ENCODE measurements at regions not wholly inside any gene's neighbourhood (a gene's known extent, or its start where the extent isn't known, plus 50 kb on each side); places are given as distances from the start of the nearest gene placed in this dataset.

DNA sequence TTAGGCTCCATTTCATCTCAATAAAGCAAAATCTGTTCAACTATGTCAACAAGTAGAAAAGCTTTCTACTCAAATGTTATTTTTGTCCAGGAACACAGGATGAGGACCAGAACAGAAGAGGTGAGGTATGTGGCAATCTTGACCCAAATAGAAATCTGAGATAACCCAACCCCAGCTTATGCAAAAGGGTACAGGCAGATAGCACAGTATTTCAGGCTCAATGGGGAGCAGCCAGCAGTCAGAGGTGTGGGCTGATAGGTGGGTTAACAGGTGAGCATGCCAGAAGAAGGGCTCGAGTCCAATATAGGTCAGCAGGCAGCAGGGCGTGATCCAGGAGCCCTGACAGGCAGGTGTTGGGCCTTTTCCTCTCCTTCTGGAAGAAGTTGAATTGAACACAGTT is 281.2 kb upstream of the NR2F2 start (continued):
- TF ChIP-seq, protein P1, sequence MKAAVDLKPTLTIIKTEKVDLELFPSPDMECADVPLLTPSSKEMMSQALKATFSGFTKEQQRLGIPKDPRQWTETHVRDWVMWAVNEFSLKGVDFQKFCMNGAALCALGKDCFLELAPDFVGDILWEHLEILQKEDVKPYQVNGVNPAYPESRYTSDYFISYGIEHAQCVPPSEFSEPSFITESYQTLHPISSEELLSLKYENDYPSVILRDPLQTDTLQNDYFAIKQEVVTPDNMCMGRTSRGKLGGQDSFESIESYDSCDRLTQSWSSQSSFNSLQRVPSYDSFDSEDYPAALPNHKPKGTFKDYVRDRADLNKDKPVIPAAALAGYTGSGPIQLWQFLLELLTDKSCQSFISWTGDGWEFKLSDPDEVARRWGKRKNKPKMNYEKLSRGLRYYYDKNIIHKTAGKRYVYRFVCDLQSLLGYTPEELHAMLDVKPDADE (IDR thresholded peaks at IDR 0.05): no peak
- no peak for TF ChIP-seq ZNF114 (CRISPR knock-in tag; IDR thresholded peaks at IDR 0.05)

DNA sequence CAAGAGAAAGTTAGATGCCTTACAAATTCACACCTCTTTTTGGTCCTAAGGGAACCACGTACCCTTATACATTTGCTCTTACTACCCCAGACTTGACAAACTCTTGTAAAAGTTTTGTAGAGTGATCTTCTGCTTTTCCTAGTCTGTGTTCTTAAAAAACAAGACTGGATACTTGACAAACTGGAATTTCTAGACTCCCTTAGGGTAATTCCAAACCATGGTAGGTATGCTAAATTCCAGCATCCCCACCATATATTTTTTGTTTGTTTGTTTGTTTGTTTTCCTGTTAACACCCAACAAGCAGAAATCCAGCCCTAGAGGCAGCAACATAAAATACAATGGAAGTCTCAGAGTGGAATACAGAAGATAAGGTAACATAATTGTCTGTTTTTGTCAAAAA is 280.7 kb upstream of the NR2F2 start:
- H2AFZ ChIP-seq: no peak overlapping the region
- H4K20me1 ChIP-seq (replicated peaks; ENCODE audit: insufficient read depth): 0 out of 2 replicates have a peak, but pooled peaks cover 9% of the 10 kb centered on the region
- peaks cover 5% of the 10 kb centered on the region; the same call in 1 of the 2 replicates for H3F3A ChIP-seq (replicated peaks; ENCODE audit: low read depth)
- no peaks in the 10 kb centered on the region for H3K79me2 ChIP-seq (replicated peaks; ENCODE audit: insufficient read depth)
- DNase-seq (ENCODE audit: low spot score) (no peak), ATAC-seq (no peak)
- peaks cover 19% of the 10 kb centered on the region for H3K4me1 ChIP-seq (ENCODE audit: insufficient read depth)
- H3K27ac ChIP-seq (ENCODE audit: low read depth): no peak overlapping the region
- no peak overlapping the region for H3K4me3 Mint-ChIP-seq
- H3K36me3 ChIP-seq (ENCODE audit: insufficient read depth): no peaks in the 10 kb centered on the region; the same call in 1 of the 2 replicates
- peaks cover 77% of the 10 kb centered on the region for H3K27me3 ChIP-seq (ENCODE audit: insufficient read depth)
- H3K27ac Mint-ChIP-seq: no peak overlapping the region
- no peaks in the 10 kb centered on the region for H3K9me3 Mint-ChIP-seq
- H3K9me2 ChIP-seq (ENCODE audit: insufficient read depth): no peaks in the 10 kb centered on the region
- no peaks in the 10 kb centered on the region for H3K36me3 Mint-ChIP-seq (ENCODE audit: low read depth)
- peaks cover 14% of the 10 kb centered on the region; the same call in 2 of the 3 replicates for H3K4me1 Mint-ChIP-seq
- peaks cover 49% of the 10 kb centered on the region for H3K27me3 Mint-ChIP-seq (ENCODE audit: insufficient read depth, low read depth, poor library complexity)
- H3K4me3 ChIP-seq: no peak overlapping the region
- H3K4me2 ChIP-seq: no peak overlapping the region
- TF ChIP-seq EZH2 (IDR thresholded peaks at IDR 0.05; ENCODE audit: low read depth, unreplicated experiment) (no peak), ZNF114 (CRISPR knock-in tag; IDR thresholded peaks at IDR 0.05) (no peak), STAT1 (IDR thresholded peaks at IDR 0.05; ENCODE audit: unreplicated experiment) (no peak), POLR2AphosphoS5 (IDR thresholded peaks at IDR 0.05; ENCODE audit: low read depth) (no peak), EZH2phosphoT487 (IDR thresholded peaks at IDR 0.05; ENCODE audit: unreplicated experiment) (no peak), CREB1 (CRISPR knock-in tag; IDR thresholded peaks at IDR 0.05; ENCODE audit: low read depth) (no peak), NANOG (IDR thresholded peaks at IDR 0.05; ENCODE audit: borderline replicate concordance) (no peak), JUNB (IDR thresholded peaks at IDR 0.05; ENCODE audit: unreplicated experiment) (no peak), ZNF331 (CRISPR knock-in tag; IDR thresholded peaks at IDR 0.05; ENCODE audit: low read depth) (no peak)
- TF ChIP-seq, protein P2, sequence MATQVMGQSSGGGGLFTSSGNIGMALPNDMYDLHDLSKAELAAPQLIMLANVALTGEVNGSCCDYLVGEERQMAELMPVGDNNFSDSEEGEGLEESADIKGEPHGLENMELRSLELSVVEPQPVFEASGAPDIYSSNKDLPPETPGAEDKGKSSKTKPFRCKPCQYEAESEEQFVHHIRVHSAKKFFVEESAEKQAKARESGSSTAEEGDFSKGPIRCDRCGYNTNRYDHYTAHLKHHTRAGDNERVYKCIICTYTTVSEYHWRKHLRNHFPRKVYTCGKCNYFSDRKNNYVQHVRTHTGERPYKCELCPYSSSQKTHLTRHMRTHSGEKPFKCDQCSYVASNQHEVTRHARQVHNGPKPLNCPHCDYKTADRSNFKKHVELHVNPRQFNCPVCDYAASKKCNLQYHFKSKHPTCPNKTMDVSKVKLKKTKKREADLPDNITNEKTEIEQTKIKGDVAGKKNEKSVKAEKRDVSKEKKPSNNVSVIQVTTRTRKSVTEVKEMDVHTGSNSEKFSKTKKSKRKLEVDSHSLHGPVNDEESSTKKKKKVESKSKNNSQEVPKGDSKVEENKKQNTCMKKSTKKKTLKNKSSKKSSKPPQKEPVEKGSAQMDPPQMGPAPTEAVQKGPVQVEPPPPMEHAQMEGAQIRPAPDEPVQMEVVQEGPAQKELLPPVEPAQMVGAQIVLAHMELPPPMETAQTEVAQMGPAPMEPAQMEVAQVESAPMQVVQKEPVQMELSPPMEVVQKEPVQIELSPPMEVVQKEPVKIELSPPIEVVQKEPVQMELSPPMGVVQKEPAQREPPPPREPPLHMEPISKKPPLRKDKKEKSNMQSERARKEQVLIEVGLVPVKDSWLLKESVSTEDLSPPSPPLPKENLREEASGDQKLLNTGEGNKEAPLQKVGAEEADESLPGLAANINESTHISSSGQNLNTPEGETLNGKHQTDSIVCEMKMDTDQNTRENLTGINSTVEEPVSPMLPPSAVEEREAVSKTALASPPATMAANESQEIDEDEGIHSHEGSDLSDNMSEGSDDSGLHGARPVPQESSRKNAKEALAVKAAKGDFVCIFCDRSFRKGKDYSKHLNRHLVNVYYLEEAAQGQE (IDR thresholded peaks at IDR 0.05; ENCODE audit: unreplicated experiment): no peak
- TF ChIP-seq, protein P3, sequence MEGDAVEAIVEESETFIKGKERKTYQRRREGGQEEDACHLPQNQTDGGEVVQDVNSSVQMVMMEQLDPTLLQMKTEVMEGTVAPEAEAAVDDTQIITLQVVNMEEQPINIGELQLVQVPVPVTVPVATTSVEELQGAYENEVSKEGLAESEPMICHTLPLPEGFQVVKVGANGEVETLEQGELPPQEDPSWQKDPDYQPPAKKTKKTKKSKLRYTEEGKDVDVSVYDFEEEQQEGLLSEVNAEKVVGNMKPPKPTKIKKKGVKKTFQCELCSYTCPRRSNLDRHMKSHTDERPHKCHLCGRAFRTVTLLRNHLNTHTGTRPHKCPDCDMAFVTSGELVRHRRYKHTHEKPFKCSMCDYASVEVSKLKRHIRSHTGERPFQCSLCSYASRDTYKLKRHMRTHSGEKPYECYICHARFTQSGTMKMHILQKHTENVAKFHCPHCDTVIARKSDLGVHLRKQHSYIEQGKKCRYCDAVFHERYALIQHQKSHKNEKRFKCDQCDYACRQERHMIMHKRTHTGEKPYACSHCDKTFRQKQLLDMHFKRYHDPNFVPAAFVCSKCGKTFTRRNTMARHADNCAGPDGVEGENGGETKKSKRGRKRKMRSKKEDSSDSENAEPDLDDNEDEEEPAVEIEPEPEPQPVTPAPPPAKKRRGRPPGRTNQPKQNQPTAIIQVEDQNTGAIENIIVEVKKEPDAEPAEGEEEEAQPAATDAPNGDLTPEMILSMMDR (conservative IDR thresholded peaks at IDR 0.05; ENCODE audit: low read depth in 2 of 2): no peak
- TF ChIP-seq, protein P4, sequence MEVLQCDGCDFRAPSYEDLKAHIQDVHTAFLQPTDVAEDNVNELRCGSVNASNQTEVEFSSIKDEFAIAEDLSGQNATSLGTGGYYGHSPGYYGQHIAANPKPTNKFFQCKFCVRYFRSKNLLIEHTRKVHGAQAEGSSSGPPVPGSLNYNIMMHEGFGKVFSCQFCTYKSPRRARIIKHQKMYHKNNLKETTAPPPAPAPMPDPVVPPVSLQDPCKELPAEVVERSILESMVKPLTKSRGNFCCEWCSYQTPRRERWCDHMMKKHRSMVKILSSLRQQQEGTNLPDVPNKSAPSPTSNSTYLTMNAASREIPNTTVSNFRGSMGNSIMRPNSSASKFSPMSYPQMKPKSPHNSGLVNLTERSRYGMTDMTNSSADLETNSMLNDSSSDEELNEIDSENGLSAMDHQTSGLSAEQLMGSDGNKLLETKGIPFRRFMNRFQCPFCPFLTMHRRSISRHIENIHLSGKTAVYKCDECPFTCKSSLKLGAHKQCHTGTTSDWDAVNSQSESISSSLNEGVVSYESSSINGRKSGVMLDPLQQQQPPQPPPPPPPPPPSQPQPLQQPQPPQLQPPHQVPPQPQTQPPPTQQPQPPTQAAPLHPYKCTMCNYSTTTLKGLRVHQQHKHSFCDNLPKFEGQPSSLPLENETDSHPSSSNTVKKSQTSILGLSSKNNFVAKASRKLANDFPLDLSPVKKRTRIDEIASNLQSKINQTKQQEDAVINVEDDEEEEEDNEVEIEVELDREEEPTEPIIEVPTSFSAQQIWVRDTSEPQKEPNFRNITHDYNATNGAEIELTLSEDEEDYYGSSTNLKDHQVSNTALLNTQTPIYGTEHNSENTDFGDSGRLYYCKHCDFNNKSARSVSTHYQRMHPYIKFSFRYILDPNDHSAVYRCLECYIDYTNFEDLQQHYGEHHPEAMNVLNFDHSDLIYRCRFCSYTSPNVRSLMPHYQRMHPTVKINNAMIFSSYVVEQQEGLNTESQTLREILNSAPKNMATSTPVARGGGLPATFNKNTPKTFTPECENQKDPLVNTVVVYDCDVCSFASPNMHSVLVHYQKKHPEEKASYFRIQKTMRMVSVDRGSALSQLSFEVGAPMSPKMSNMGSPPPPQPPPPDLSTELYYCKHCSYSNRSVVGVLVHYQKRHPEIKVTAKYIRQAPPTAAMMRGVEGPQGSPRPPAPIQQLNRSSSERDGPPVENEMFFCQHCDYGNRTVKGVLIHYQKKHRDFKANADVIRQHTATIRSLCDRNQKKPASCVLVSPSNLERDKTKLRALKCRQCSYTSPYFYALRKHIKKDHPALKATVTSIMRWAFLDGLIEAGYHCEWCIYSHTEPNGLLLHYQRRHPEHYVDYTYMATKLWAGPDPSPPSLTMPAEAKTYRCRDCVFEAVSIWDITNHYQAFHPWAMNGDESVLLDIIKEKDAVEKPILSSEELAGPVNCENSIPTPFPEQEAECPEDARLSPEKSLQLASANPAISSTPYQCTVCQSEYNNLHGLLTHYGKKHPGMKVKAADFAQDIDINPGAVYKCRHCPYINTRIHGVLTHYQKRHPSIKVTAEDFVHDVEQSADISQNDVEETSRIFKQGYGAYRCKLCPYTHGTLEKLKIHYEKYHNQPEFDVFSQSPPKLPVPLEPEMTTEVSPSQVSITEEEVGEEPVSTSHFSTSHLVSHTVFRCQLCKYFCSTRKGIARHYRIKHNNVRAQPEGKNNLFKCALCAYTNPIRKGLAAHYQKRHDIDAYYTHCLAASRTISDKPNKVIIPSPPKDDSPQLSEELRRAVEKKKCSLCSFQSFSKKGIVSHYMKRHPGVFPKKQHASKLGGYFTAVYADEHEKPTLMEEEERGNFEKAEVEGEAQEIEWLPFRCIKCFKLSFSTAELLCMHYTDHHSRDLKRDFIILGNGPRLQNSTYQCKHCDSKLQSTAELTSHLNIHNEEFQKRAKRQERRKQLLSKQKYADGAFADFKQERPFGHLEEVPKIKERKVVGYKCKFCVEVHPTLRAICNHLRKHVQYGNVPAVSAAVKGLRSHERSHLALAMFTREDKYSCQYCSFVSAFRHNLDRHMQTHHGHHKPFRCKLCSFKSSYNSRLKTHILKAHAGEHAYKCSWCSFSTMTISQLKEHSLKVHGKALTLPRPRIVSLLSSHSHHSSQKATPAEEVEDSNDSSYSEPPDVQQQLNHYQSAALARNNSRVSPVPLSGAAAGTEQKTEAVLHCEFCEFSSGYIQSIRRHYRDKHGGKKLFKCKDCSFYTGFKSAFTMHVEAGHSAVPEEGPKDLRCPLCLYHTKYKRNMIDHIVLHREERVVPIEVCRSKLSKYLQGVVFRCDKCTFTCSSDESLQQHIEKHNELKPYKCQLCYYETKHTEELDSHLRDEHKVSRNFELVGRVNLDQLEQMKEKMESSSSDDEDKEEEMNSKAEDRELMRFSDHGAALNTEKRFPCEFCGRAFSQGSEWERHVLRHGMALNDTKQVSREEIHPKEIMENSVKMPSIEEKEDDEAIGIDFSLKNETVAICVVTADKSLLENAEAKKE (CRISPR knock-in tag; IDR thresholded peaks at IDR 0.05): no peak
